OCI-LY3 (cell line): ENCODE measurements at regions not wholly inside any gene's neighbourhood (a gene's known extent, or its start where the extent isn't known, plus 50 kb on each side); places are given as distances from the start of the nearest gene placed in this dataset.

Source experiments
- H2AFZ ChIP-seq: fragments of 200-600, 300-600 bp; shearing (Covaris generic); 2 replicates; pipeline ENCODE4 v1.6.0; 2014; ENCODE audit warnings: antibody characterized with exemption, low read depth, low read length
- H3K27ac ChIP-seq: fragments of 200-600, 300-600 bp; sonication (generic); 2 replicates; pipeline ENCODE4 v1.5.1; 2014; ENCODE audit warnings: mild to moderate bottlenecking, low read length, moderate library complexity, mixed read lengths
- H3K27me3 ChIP-seq: fragments of 200-600, 300-600 bp; sonication (generic); 2 replicates; pipeline ENCODE4 v1.6.1; 2014; ENCODE audit warnings: low read depth, low read length, mixed read lengths
- H3K36me3 ChIP-seq: fragments of 200-600, 300-600 bp; sonication (generic); replicated peaks from 2 replicates; pipeline ENCODE3; 2014; ENCODE audit warnings: low read depth, low read length, mixed read lengths
- H3K4me1 ChIP-seq: fragments of 300-600, 200-600 bp; sonication (generic); 2 replicates; pipeline ENCODE4 v1.6.1; 2014; ENCODE audit warnings: low read length, mixed read lengths
- H3K4me2 ChIP-seq: fragments of 200-600, 300-600 bp; sonication (generic); 2 replicates; pipeline ENCODE4 v1.6.1; 2014; ENCODE audit warnings: low read length, mixed read lengths
- H3K4me3 ChIP-seq: fragments of 300-600, 200-600 bp; sonication (generic); 2 replicates; pipeline ENCODE4 v1.5.1; 2014; ENCODE audit warnings: antibody characterized with exemption, mild to moderate bottlenecking, low read length, moderate library complexity
- H3K79me2 ChIP-seq: fragments of 300-600, 200-600 bp; shearing (Covaris generic); 2 replicates; pipeline ENCODE4 v1.6.1; 2014; ENCODE audit warnings: mild to moderate bottlenecking, low read length, mixed read lengths
- H3K9ac ChIP-seq: fragments of 300-600, 200-600 bp; shearing (Covaris generic); 2 replicates; pipeline ENCODE4 v1.6.0; 2014; ENCODE audit warnings: mild to moderate bottlenecking, low read length, moderate library complexity
- H3K9me3 ChIP-seq: fragments of 200-600, 300-600 bp; shearing (Covaris generic); 2 replicates; pipeline ENCODE4 v1.6.1; 2014; ENCODE audit warnings: low read length, mixed read lengths; ENCODE audit not compliant: insufficient read depth
- H4K20me1 ChIP-seq: fragments of 200-600, 300-600 bp; sonication (generic); 2 replicates; pipeline ENCODE4 v1.6.1; 2016; ENCODE audit warnings: low read length, mixed read lengths; ENCODE audit not compliant: insufficient read depth
- CTCF ChIP-seq: fragments of 200-600, 300-600 bp; sonication (generic); IDR thresholded peaks from 2 replicates; pipeline ENCODE4 v1.5.1; 2014; ENCODE audit warnings: antibody characterized with exemption, low read length, low read depth
- EZH2phosphoT487 ChIP-seq: fragments of 200-600 bp; shearing (Covaris generic); IDR thresholded peaks from 2 replicates; pipeline ENCODE4 v1.6.1; 2018; ENCODE audit warnings: antibody characterized with exemption, mixed run types, low read depth

- TF ChIP-seq CTCF (no peak), EZH2phosphoT487 (no peak)
- H3K27me3 ChIP-seq = no peaks in the 10 kb centered on the region
- no peaks in the 10 kb centered on the region for H3K4me1 ChIP-seq
- no peak overlapping the region for H2AFZ ChIP-seq
- H3K9ac ChIP-seq = no peak overlapping the region
- H4K20me1 ChIP-seq = no peaks in the 10 kb centered on the region
- H3K4me3 ChIP-seq = no peak overlapping the region
- no peaks in the 10 kb centered on the region for H3K79me2 ChIP-seq
- H3K36me3 ChIP-seq = no peaks in the 10 kb centered on the region
- H3K9me3 ChIP-seq = no peaks in the 10 kb centered on the region
- no peak overlapping the region for H3K27ac ChIP-seq
- no peak overlapping the region for H3K4me2 ChIP-seq
Observed at GRCh38 chr5:24788829-24789514, 144.2 kb upstream of the CDH10 start.

GRCh38 chr5:24786108-24786507, 141.3 kb upstream of the CDH10 start:
- Histone ChIP-seq H2AFZ (no peak overlapping the region), H3K4me1 (no peaks in the 10 kb centered on the region), H3K36me3 (no peaks in the 10 kb centered on the region), H3K9ac (no peak overlapping the region), H3K27me3 (no peaks in the 10 kb centered on the region), H3K27ac (no peak overlapping the region), H4K20me1 (no peaks in the 10 kb centered on the region), H3K4me3 (no peak overlapping the region), H3K79me2 (no peaks in the 10 kb centered on the region), H3K9me3 (no peaks in the 10 kb centered on the region), H3K4me2 (no peak overlapping the region)
- TF ChIP-seq CTCF = no peak

GRCh38 chr5:24783596-24783995, 138.8 kb upstream of the CDH10 start:
- no peaks in the 10 kb centered on the region for H4K20me1 ChIP-seq
- H3K9ac ChIP-seq = no peak overlapping the region
- H3K4me1 ChIP-seq = no peaks in the 10 kb centered on the region
- H3K27ac ChIP-seq = no peak overlapping the region
- H3K4me3 ChIP-seq = no peak overlapping the region
- no peak overlapping the region for H2AFZ ChIP-seq
- no peaks in the 10 kb centered on the region for H3K27me3 ChIP-seq
- no peaks in the 10 kb centered on the region for H3K9me3 ChIP-seq
- no peaks in the 10 kb centered on the region for H3K36me3 ChIP-seq
- TF ChIP-seq CTCF = no peak
- TF ChIP-seq EZH2phosphoT487 = no peak
- H3K4me2 ChIP-seq = no peak overlapping the region
- H3K79me2 ChIP-seq = no peaks in the 10 kb centered on the region

GRCh38 chr5:24777392-24777791, 132.6 kb upstream of the CDH10 start:
- no peak overlapping the region for H2AFZ ChIP-seq
- no peak overlapping the region for H3K4me3 ChIP-seq
- H4K20me1 ChIP-seq = no peaks in the 10 kb centered on the region
- H3K79me2 ChIP-seq = no peaks in the 10 kb centered on the region
- H3K9ac ChIP-seq = no peak overlapping the region
- no peaks in the 10 kb centered on the region for H3K36me3 ChIP-seq
- H3K4me2 ChIP-seq = no peak overlapping the region
- no peak overlapping the region for H3K27ac ChIP-seq
- no peaks in the 10 kb centered on the region for H3K27me3 ChIP-seq
- no peaks in the 10 kb centered on the region for H3K4me1 ChIP-seq
- TF ChIP-seq EZH2phosphoT487 (no peak), CTCF (no peak)
- H3K9me3 ChIP-seq = no peaks in the 10 kb centered on the region
